Esophagus (tissue), 2 donors: ENCODE measurements at regions not wholly inside any gene's neighbourhood (a gene's known extent, or its start where the extent isn't known, plus 50 kb on each side); places are given as distances from the start of the nearest gene placed in this dataset.

Source experiments
- H3K27ac ChIP-seq, 2 donors: one replicate each; pipeline ENCODE4 v1.5.1; 2013; ENCODE audit warnings: low read depth in 2 of 2, mild to moderate bottlenecking in 2 of 2, inconsistent platforms in 1 of 2, low read length in 1 of 2, moderate library complexity in 1 of 2
- H3K27me3 ChIP-seq, 2 donors: one replicate each; pipeline ENCODE4 v1.6.1; 2013; ENCODE audit warnings: low read length in 2 of 2, control low read depth in 1 of 2, mild to moderate bottlenecking in 1 of 2; ENCODE audit not compliant: insufficient read depth in 2 of 2, control insufficient read depth in 1 of 2
- H3K36me3 ChIP-seq, 2 donors: one replicate each; pipeline ENCODE4 v1.6.1; 2013; ENCODE audit warnings: low read length in 1 of 2; ENCODE audit not compliant: control insufficient read depth in 2 of 2, insufficient read depth in 2 of 2
- H3K4me1 ChIP-seq, 2 donors: one replicate each; pipeline ENCODE4 v1.6.1; 2013; ENCODE audit warnings: low read length in 1 of 2; ENCODE audit not compliant: control insufficient read depth in 2 of 2, insufficient read depth in 2 of 2
- H3K4me3 ChIP-seq, 2 donors: one replicate each; pipeline ENCODE4 v1.5.1; 2013; ENCODE audit warnings: low read length in 2 of 2, mild to moderate bottlenecking in 2 of 2, low read depth in 1 of 2, moderate library complexity in 1 of 2
- H3K9me3 ChIP-seq, 2 donors: one replicate each; pipeline ENCODE4 v1.6.1; 2013; ENCODE audit warnings: mild to moderate bottlenecking in 2 of 2, low read depth in 1 of 2, low read length in 1 of 2, moderate library complexity in 1 of 2; ENCODE audit not compliant: control insufficient read depth in 2 of 2, insufficient read depth in 1 of 2
- WGBS, 2 donors: extraction: QIAGEN DNeasy Blood & Tissue Kit; methylation state at CpG; one replicate each; pipeline ENCODE4 v1.1.7; 2013; 5-methylcytosine and 5-hydroxymethylcytosine counted together
- donor health status: healthy with polysubstance abuse.
- donor health status: Bipolar disorder and iron deficiency.

DNA sequence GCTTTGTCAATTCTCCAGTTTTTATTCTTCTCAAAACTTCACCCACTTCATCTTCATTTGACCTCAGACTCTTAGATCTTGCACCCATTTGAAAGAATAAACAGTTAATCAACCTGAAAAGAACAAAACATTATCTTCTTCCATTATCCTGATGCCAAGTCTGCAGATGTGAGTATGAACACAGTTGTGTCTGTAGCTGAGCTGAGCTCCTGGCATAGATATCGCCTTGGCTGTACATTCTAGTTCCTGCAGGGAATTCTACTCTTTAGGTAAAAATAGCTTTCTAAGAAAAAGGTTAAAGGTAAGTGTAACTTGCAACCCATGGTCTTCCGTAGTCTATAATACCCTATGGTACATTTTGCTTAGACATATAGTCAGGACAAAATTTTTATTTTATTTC is 169.7 kb downstream of the KCNA5 start:
- H3K27me3 ChIP-seq = peaks cover 0 to 4% of the 10 kb centered on the region in 2 donors
- WGBS, 2 donors = 83 to 91% methylated on average over 2 of the region's 2 CpGs
- H3K36me3 ChIP-seq = no peaks in the 10 kb centered on the region
- H3K4me3 ChIP-seq = no peak overlapping the region
- no peaks in the 10 kb centered on the region for H3K9me3 ChIP-seq
- H3K27ac ChIP-seq = no peak overlapping the region
- H3K4me1 ChIP-seq = no peaks in the 10 kb centered on the region

DNA sequence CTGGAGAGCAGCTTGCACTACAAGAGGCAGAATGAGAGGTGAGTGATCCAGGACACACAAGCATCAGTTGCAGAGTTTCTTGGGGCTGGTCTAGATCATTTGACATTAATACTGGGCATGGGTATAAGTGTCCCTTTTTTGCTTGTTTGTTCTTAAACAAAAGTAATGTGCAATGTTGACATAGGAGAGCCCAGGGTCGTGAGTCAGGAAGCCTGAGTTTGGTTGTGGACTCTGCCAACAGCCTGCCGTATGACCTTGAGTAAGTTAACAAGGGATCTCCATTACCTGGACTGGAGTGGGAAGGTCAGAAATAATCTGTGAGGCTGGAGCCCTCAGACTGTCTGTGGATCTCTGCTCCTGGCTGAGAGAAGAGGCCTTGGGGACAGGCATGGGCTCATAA is 170.3 kb downstream of the KCNA5 start:
- 55 to 67% methylated on average over 2 of the region's 2 CpGs for WGBS, 2 donors
- Histone ChIP-seq H3K27ac (no peak overlapping the region), H3K4me1 (no peaks in the 10 kb centered on the region), H3K4me3 (no peak overlapping the region), H3K9me3 (no peaks in the 10 kb centered on the region), H3K36me3 (no peaks in the 10 kb centered on the region), H3K27me3 (peaks cover 0 to 4% of the 10 kb centered on the region in 2 donors)

DNA sequence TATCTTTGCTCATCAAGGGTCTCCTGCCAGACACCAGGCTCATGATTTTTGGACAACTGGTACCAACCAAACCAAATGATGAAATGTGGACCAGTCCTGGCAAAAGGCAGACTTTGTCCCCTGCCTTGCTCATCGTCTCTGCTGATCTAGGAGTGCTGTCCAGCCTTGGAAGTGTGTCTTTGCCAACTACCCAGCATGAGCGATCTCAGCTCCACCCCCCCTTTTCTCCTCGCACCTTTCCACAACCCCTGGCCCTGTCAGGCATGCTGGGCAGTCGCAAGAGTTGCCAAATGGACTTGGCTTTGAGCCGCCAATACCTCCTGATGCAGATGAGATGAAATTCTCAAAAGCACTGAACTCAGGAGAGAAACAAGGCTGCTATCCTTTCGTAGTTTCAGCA is 174.3 kb downstream of the KCNA5 start:
- Histone ChIP-seq H3K27me3 (peaks cover 0 to 4% of the 10 kb centered on the region in 2 donors), H3K36me3 (no peaks in the 10 kb centered on the region), H3K4me3 (no peak overlapping the region), H3K9me3 (no peaks in the 10 kb centered on the region), H3K4me1 (no peaks in the 10 kb centered on the region), H3K27ac (no peak overlapping the region)
- WGBS, 2 donors = 83 to 86% methylated on average over 6 of the region's 6 CpGs

DNA sequence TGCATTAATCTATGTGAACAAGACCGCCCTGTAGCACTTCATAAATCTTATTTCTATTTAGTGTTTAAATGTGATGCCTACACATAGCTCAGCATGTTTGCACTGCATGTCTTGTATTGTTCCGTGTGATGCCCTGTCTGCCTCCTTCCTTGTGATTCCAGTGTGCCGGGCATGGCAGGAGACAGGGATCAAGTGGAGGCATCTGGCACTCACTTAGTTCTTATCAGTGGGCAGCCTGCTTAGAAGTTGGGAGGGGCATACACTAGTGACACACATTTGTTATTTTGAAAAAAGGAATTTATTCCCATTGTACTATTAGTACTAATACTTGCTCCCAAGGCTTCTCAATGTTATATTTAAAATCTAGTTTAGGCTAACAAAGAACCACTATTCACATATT is 176.4 kb downstream of the KCNA5 start:
- Histone ChIP-seq H3K4me3 (no peak overlapping the region), H3K4me1 (no peaks in the 10 kb centered on the region), H3K27ac (no peak overlapping the region), H3K9me3 (no peaks in the 10 kb centered on the region), H3K36me3 (no peaks in the 10 kb centered on the region), H3K27me3 (peaks cover 0 to 4% of the 10 kb centered on the region in 2 donors)
- WGBS, 2 donors = 82 to 85% methylated on average over 3 of the region's 3 CpGs

DNA sequence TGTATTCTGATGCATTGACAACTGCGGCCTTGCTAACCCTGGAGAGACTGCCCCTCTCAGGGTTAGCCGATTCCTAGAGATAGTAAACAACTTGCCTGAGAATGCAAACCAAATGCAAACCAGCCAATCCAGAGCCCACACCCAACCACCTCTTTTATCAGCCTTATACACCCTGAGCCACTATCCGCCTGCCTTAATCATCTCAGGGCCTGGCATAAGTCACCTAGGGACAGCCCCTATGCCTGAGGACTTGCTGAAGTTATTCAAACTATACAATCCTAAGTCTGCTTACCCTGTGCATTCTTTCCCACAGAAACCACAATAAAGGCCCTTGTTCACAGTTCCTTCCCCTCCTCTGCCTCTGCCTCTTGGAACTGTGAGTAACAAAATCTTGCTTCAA is 177.2 kb downstream of the KCNA5 start:
- Histone ChIP-seq H3K4me3 (no peak overlapping the region), H3K27ac (no peak overlapping the region), H3K36me3 (no peaks in the 10 kb centered on the region), H3K4me1 (no peaks in the 10 kb centered on the region), H3K27me3 (peaks cover 0 to 4% of the 10 kb centered on the region in 2 donors), H3K9me3 (no peaks in the 10 kb centered on the region)
- 65 to 67% methylated on average over 3 of the region's 3 CpGs for WGBS, 2 donors

DNA sequence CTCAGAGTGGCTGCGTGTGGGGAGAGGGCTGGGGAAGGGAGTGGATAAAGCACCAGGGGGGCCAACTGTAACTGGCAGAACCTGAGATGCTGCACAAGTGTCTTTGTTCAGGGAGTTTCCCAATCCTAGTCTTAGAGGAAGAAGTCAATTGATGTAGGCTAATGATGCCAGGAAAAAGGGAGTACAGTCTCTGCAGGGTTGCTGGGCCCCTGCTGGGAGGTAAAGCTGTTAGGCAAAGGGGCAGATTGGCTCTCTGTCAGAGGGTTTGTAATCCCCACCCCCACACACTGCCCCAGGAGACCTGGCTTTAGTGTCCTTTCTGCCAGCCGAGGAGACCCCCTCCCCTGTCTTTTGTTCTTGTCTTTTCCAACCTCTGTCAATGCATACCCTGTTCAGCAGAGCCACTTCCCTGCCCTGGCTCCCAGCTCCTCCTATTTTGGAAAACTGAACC is 178.4 kb downstream of the KCNA5 start:
- no peaks in the 10 kb centered on the region for H3K36me3 ChIP-seq
- no peaks in the 10 kb centered on the region for H3K27me3 ChIP-seq
- WGBS, 2 donors = 41 to 72% methylated on average over 2 of the region's 2 CpGs

DNA sequence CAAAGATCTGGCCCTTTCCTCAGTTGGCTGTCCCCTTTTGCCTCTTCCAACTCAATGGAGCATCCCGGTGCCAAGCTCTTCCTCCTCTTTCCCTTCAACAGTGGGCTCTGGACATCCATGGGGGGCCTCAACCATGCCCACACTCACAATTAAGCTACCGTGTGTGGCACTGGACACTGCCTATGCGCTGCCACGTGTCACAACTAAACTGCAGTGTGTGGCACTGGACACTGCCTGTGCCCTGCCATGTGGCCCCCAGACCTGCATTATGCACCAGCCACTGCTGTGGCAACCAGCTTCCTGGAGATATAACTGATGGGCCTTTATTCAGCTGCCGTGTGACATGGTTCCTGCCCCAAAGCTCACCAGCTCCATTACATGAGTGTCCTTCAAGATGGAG is 179.1 kb downstream of the KCNA5 start:
- WGBS, 2 donors = 91 to 95% methylated on average over 5 of the region's 5 CpGs
- H3K9me3 ChIP-seq = no peaks in the 10 kb centered on the region

More for the DNA sequence above, 178.4 kb downstream of the KCNA5 start:
- Histone ChIP-seq H3K4me3 (no peak overlapping the region), H3K4me1 (no peaks in the 10 kb centered on the region), H3K9me3 (no peaks in the 10 kb centered on the region), H3K27ac (no peak overlapping the region)

DNA sequence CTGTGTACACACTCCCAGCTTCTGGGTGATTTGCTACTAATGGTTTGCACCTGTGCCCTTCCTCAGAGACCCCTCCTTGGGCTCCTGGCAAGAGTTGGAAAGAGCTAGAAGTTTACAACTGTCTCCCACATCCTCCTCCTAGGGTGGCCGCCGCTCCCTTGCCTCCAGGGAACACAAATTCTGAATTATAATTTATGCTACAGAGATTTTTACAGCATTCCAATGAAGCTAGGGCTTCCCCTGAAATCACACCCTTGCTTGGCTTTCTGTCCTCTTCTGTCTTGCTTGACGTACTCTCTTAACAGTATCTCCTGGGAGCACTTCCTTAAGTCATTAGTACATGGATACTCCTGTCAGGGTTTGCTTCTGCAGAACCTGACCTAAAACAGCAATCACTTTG is 180.2 kb downstream of the KCNA5 start:
- no peak overlapping the region for H3K27ac ChIP-seq

More for the DNA sequence above, 179.1 kb downstream of the KCNA5 start:
- Histone ChIP-seq H3K36me3 (no peaks in the 10 kb centered on the region), H3K27ac (no peak overlapping the region), H3K27me3 (no peaks in the 10 kb centered on the region), H3K4me1 (no peaks in the 10 kb centered on the region), H3K4me3 (no peak overlapping the region)

DNA sequence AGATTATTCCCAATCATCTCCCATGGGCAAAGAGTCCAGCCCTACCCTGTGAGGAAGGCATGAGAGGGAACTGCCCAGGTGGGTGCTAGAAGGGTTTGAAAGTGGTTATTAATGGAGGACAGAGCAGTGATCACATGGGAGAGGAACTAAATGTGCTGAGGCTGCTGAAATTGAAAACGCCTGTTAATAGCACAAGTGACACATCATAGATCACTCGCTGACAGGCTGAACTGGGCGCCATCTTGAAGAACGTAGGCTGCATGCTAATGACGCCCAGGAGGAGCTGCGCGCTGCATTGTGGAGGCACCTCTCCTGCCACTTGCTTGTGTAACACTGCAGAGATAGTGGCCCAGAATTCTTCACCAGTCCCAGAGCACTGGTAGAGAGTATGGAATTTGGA is 182.9 kb downstream of the KCNA5 start:
- Histone ChIP-seq H3K27ac (no peak overlapping the region), H3K27me3 (no peaks in the 10 kb centered on the region), H3K36me3 (no peaks in the 10 kb centered on the region), H3K9me3 (no peaks in the 10 kb centered on the region), H3K4me3 (no peak overlapping the region), H3K4me1 (peaks cover 0 to 3% of the 10 kb centered on the region in 2 donors)
- 92 to 95% methylated on average over 7 of the region's 7 CpGs for WGBS, 2 donors

More for the DNA sequence above, 180.2 kb downstream of the KCNA5 start:
- 60 to 62% methylated on average over 3 of the region's 3 CpGs for WGBS, 2 donors
- no peaks in the 10 kb centered on the region for H3K36me3 ChIP-seq
- H3K9me3 ChIP-seq = no peaks in the 10 kb centered on the region
- no peaks in the 10 kb centered on the region for H3K27me3 ChIP-seq
- no peaks in the 10 kb centered on the region for H3K4me1 ChIP-seq
- H3K4me3 ChIP-seq = no peak overlapping the region

DNA sequence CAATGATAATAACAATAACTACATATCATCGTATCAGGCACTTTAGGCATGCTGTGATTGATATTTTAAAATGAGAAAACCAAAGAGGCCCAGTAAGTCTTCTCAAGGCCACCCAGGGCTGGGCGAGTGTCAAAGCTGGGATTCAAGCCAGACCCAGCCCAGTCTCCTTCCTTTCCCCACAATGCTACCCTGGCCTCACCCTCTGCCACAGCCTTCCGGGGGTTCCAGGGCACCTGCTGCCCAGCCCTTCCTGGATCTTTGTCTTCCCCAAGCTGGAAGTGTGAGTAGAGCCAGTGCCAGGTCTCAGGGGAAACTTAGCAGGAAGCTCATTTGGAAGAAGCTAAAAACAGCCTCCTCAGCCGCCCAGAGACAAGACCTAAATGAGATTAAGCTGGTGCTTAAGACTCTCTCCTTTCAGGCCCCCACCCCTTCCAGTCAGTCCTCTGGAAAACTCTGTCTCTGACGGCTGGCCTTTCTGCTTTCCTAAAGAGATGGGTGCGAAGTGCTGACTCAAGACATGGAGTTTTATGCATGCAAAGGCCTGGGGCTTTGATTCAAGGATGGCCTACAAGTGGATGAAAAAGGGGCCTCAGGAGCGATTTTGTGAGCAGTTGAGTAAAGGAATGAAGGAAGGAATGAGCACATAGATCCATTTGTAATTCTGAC is 184.2 kb downstream of the KCNA5 start:
- Histone ChIP-seq H3K36me3 (no peaks in the 10 kb centered on the region), H3K4me3 (no peak overlapping the region), H3K27ac (no peak overlapping the region), H3K27me3 (no peaks in the 10 kb centered on the region), H3K9me3 (no peaks in the 10 kb centered on the region), H3K4me1 (peaks cover 3 to 6% of the 10 kb centered on the region in 2 donors)
- WGBS, 2 donors = 63 to 69% methylated on average over 7 of the region's 7 CpGs
